ENCODE measurements at regions not wholly inside any gene's neighbourhood (a gene's known extent, or its start where the extent isn't known, plus 50 kb on each side); places are given as distances from the start of the nearest gene placed in this dataset.

- H3K9me3 Mint-ChIP-seq, result no peaks in the 10 kb centered on the region
- no peak overlapping the region for H3K4me3 Mint-ChIP-seq
- no peak for TF ChIP-seq CTCF (conservative IDR thresholded peaks at IDR 0.05)
- peaks cover 4% of the 10 kb centered on the region for H3K27me3 Mint-ChIP-seq
- H3K4me1 Mint-ChIP-seq (ENCODE audit: unreplicated experiment), result no peaks in the 10 kb centered on the region
- no peak overlapping the region for H3K27ac Mint-ChIP-seq
- H3K36me3 Mint-ChIP-seq, result no peaks in the 10 kb centered on the region
- no peak for DNase-seq (ENCODE audit: extremely low spot score, unreplicated experiment)
Measured at GRCh38 chr7:25923741-25924460, 228.1 kb upstream of the NFE2L3 start.

GRCh38 chr7:25926009-25926408 is 226.0 kb upstream of the NFE2L3 start:
- Mint-ChIP-seq H3K4me1 (ENCODE audit: unreplicated experiment) (no peaks in the 10 kb centered on the region), H3K36me3 (no peaks in the 10 kb centered on the region), H3K27me3 (peaks cover 4% of the 10 kb centered on the region), H3K4me3 (no peak overlapping the region), H3K27ac (no peak overlapping the region), H3K9me3 (no peaks in the 10 kb centered on the region)
- TF ChIP-seq CTCF (conservative IDR thresholded peaks at IDR 0.05), result no peak
- no peak for DNase-seq (ENCODE audit: extremely low spot score, unreplicated experiment)

GRCh38 chr7:25926451-25926850 is 225.5 kb upstream of the NFE2L3 start:
- no peak for DNase-seq (ENCODE audit: extremely low spot score, unreplicated experiment)
- H3K4me3 Mint-ChIP-seq, result no peak overlapping the region
- no peaks in the 10 kb centered on the region for H3K4me1 Mint-ChIP-seq (ENCODE audit: unreplicated experiment)
- no peak overlapping the region for H3K27ac Mint-ChIP-seq
- no peaks in the 10 kb centered on the region for H3K9me3 Mint-ChIP-seq
- no peaks in the 10 kb centered on the region for H3K36me3 Mint-ChIP-seq
- TF ChIP-seq CTCF (conservative IDR thresholded peaks at IDR 0.05), result no peak
- H3K27me3 Mint-ChIP-seq, result peaks cover 4% of the 10 kb centered on the region

- no peaks in the 10 kb centered on the region for H3K36me3 Mint-ChIP-seq
- H3K4me1 Mint-ChIP-seq (ENCODE audit: unreplicated experiment), result no peaks in the 10 kb centered on the region
- H3K27me3 Mint-ChIP-seq, result peaks cover 4% of the 10 kb centered on the region
- no peak for TF ChIP-seq CTCF (conservative IDR thresholded peaks at IDR 0.05)
- H3K9me3 Mint-ChIP-seq, result no peaks in the 10 kb centered on the region
- no peak for DNase-seq (ENCODE audit: extremely low spot score, unreplicated experiment)
- no peak overlapping the region for H3K27ac Mint-ChIP-seq
- H3K4me3 Mint-ChIP-seq, result no peak overlapping the region
Measured at GRCh38 chr7:25926891-25927625, 224.9 kb upstream of the NFE2L3 start.

- Mint-ChIP-seq H3K4me1 (ENCODE audit: unreplicated experiment) (no peaks in the 10 kb centered on the region), H3K27me3 (no peaks in the 10 kb centered on the region), H3K27ac (no peak overlapping the region), H3K36me3 (no peaks in the 10 kb centered on the region), H3K9me3 (no peaks in the 10 kb centered on the region), H3K4me3 (no peak overlapping the region)
- TF ChIP-seq CTCF (conservative IDR thresholded peaks at IDR 0.05), result no peak
- DNase-seq (ENCODE audit: extremely low spot score, unreplicated experiment), result no peak
Measured at GRCh38 chr7:25927626-25927978, 224.4 kb upstream of the NFE2L3 start.
